HAP-1 (cell line): ENCODE measurements at regions not wholly inside any gene's neighbourhood (a gene's known extent, or its start where the extent isn't known, plus 50 kb on each side); places are given as distances from the start of the nearest gene placed in this dataset.

ENCODE experiments used
- DNase-seq, 2 experiments: peaks; one replicate each; pipeline ENCODE4 v3.0.0-alpha.2; 2016 to 2020; ENCODE audit warnings: low spot score in 2 of 2
- H3K27me3 ChIP-seq: fragments of 250-450 bp; sonication (Bioruptor Pico); 2 replicates; pipeline ENCODE4 v1.5.1; 2020; ENCODE audit warnings: low read depth, mild to moderate bottlenecking, moderate library complexity
- H3K36me3 ChIP-seq: fragments of 250-450 bp; sonication (Bioruptor Pico); replicated peaks from 2 replicates; pipeline ENCODE4 v1.5.1; 2020; ENCODE audit warnings: mild to moderate bottlenecking
- H3K4me1 ChIP-seq: fragments of 250-450 bp; sonication (Bioruptor Pico); 2 replicates; pipeline ENCODE4 v1.5.1; 2020; ENCODE audit warnings: mild to moderate bottlenecking
- H3K4me3 ChIP-seq: fragments of 250-450 bp; sonication (Bioruptor Pico); 2 replicates; pipeline ENCODE4 v1.5.1; 2020; ENCODE audit warnings: mild to moderate bottlenecking, moderate library complexity
- H3K9me3 ChIP-seq: fragments of 250-450 bp; sonication (Bioruptor Pico); 2 replicates; pipeline ENCODE4 v1.5.1; 2020; ENCODE audit warnings: mild to moderate bottlenecking, moderate library complexity
- in situ Hi-C: fragments of 300-500 bp; cut with MboI; formaldehyde crosslinking; loops from 3 replicates; pipeline ENCODE4 v1.14.3; 2020; ENCODE audit warnings: low sequenced_read_pairs, inconsistent platforms, mixed read lengths

DNA sequence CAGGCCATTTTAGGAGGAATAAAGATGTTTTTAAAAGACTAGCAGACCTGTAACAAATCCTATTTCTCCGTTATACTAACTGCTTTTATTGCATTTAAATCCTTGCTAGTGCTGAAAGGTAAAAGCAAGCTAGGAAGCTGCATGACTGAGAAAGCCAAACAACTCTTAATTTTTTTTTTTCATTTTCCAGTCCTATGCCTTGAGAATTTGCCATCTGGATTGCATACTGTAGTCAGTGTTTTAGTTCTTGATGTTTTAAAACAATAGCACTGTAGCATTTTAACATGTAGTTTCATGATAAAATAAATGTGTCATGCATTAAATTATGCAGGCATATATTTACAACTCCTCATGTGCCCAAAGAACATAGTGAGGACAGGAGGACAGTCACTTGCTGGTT lies 108.4 kb upstream of the FGF10 start:
- Histone ChIP-seq H3K4me3 (no peak overlapping the region), H3K36me3 (no peaks in the 10 kb centered on the region), H3K4me1 (no peaks in the 10 kb centered on the region), H3K27me3 (no peaks in the 10 kb centered on the region), H3K9me3 (no peaks in the 10 kb centered on the region)
- no peak for DNase-seq
- in situ Hi-C loops: no loop called here

DNA sequence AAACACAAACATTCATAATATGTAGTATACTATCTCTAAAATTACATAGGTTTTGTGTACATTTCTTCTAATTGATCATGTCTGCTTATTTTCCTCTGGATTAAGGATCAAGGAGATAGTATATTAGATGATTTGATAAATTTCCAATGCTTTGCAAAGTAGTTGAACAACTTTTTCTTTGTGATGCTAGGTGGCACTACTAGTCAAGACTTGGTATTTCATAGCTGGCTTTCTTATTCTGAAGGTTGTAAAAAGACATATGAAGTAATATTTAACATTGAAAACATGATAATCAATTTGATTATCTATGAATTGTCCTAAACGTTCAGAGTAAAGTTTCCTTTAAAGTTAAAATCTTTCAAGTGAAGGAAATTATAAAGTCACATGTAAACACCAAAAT lies 106.1 kb upstream of the FGF10 start:
- no peaks in the 10 kb centered on the region for H3K36me3 ChIP-seq
- no peaks in the 10 kb centered on the region for H3K9me3 ChIP-seq
- no peaks in the 10 kb centered on the region for H3K4me1 ChIP-seq
- H3K4me3 ChIP-seq: no peak overlapping the region
- in situ Hi-C loops: no loop called here
- no peak for DNase-seq
- H3K27me3 ChIP-seq: no peaks in the 10 kb centered on the region

DNA sequence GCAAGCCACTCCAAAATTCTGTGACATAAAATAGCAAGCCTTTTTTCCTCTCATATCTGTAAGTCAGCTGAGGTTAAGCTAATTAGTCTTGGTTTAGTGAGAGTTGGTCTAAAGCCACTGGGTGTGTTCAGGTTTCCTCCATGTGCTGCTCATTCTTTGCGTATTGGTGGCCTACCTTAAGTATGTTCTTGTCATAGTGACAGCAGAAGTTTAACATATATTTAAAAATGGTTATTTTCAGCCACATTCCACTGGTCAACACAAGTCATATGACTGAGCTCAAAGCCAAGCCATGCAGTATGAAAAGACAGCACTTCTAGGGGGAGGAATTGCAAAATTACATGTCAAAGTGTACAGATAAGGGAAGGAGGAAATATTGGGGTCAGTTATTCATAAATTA lies 100.5 kb upstream of the FGF10 start:
- in situ Hi-C loops: no loop called here

DNA sequence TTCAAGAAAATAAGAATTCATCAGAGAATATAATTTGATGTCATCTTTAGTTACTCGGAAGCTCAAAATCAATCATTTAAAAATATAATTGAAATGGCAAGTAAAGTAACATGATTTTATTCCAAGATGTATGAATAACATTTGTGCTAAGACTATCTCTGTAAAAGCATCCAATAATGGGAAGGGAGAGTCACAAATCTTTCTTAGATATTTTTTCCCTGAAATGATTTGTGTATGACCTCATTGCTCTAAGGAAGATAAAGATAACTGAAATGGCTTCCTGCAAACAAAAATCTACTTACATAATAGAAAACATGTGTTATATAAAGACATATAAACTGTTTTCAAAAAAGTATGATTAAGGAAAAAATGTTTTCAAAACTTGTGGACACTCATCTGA lies 97.4 kb upstream of the FGF10 start:
- no peaks in the 10 kb centered on the region for H3K36me3 ChIP-seq
- no peak for DNase-seq
- no peaks in the 10 kb centered on the region for H3K4me1 ChIP-seq
- no peaks in the 10 kb centered on the region for H3K27me3 ChIP-seq
- H3K4me3 ChIP-seq: no peak overlapping the region
- no peaks in the 10 kb centered on the region for H3K9me3 ChIP-seq
- in situ Hi-C loops: no loop called here

More for the DNA sequence above, 100.5 kb upstream of the FGF10 start:
- no peak for DNase-seq
- no peaks in the 10 kb centered on the region for H3K27me3 ChIP-seq
- no peaks in the 10 kb centered on the region for H3K9me3 ChIP-seq
- no peaks in the 10 kb centered on the region for H3K4me1 ChIP-seq
- no peaks in the 10 kb centered on the region for H3K36me3 ChIP-seq
- no peak overlapping the region for H3K4me3 ChIP-seq

GRCh38 chr5:44454002-44454401 lies 64.8 kb upstream of the FGF10 start:
- H3K27me3 ChIP-seq: no peaks in the 10 kb centered on the region
- no peaks in the 10 kb centered on the region for H3K36me3 ChIP-seq
- in situ Hi-C loops: no loop called here
- no peak for DNase-seq
- H3K4me3 ChIP-seq: no peak overlapping the region
- H3K9me3 ChIP-seq: no peaks in the 10 kb centered on the region
- no peaks in the 10 kb centered on the region for H3K4me1 ChIP-seq

GRCh38 chr5:44446399-44446798 lies 57.2 kb upstream of the FGF10 start:
- H3K4me3 ChIP-seq: no peak overlapping the region
- H3K9me3 ChIP-seq: no peaks in the 10 kb centered on the region
- H3K27me3 ChIP-seq: no peaks in the 10 kb centered on the region
- in situ Hi-C loops: no loop called here
- H3K36me3 ChIP-seq: no peaks in the 10 kb centered on the region
- DNase-seq: no peak
- H3K4me1 ChIP-seq: no peaks in the 10 kb centered on the region

GRCh38 chr5:44443172-44443571 lies 54.0 kb upstream of the FGF10 start:
- Histone ChIP-seq H3K9me3 (no peaks in the 10 kb centered on the region), H3K36me3 (no peaks in the 10 kb centered on the region), H3K4me3 (no peak overlapping the region), H3K27me3 (peaks cover 3% of the 10 kb centered on the region; the same call in 1 of the 2 replicates), H3K4me1 (no peaks in the 10 kb centered on the region)
- in situ Hi-C loops: no loop called here
- no peak for DNase-seq

DNA sequence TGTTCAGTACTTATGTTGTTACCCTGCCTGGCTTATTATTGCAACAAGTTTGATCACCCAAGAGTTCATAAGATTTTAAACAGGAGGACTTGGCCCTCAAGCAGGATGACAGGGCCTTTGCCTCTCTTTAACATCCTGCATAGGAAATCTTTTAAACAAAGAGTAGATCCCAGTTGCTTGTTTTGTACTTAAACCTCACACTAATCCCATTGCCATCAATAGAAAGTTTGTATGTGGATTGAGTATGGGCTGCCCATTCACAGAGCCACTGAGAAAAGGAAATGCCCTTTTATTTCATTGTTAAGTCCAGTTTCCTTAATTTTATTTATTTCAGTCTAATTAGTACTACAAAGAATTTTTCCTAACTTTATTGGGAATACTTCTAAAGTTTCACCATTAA lies 52.2 kb upstream of the FGF10 start:
- in situ Hi-C loops: no loop called here
- Histone ChIP-seq H3K4me3 (no peak overlapping the region), H3K4me1 (no peaks in the 10 kb centered on the region), H3K9me3 (no peaks in the 10 kb centered on the region), H3K27me3 (peaks cover 3% of the 10 kb centered on the region; the same call in 1 of the 2 replicates), H3K36me3 (no peaks in the 10 kb centered on the region)
- no peak for DNase-seq

DNA sequence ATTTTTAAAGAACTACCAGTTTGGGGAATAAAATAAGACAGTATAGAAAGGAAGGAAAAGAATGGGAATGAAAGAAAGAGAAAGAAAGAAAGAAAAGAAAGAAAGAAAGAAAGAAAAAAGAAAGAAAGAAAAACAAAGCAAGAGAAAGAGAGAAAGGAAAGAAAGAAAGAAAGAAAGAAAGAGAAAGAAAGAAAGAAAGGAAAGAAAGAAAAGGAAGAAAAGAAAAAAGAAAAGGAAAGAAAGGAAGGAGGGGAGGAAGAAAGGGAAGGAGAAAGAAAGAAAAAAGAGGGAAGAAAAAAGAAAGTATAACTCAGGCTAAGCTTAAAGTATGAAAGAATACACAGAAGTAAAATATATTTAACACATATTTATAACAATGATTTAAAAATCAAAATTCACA lies 51.0 kb upstream of the FGF10 start:
- Histone ChIP-seq H3K36me3 (no peaks in the 10 kb centered on the region), H3K27me3 (peaks cover 3% of the 10 kb centered on the region; the same call in 1 of the 2 replicates), H3K9me3 (no peaks in the 10 kb centered on the region), H3K4me3 (no peak overlapping the region), H3K4me1 (no peaks in the 10 kb centered on the region)
- in situ Hi-C loops: no loop called here
- DNase-seq: no peak
